Glomerular visceral epithelial cell (primary cell): ENCODE measurements at regions not wholly inside any gene's neighbourhood (a gene's known extent, or its start where the extent isn't known, plus 50 kb on each side); places are given as distances from the start of the nearest gene placed in this dataset.
"Not testable (repeated sequence)": the region's sequence is repeated elsewhere in the genome, so short reads cannot be mapped to it uniquely, and the experiment has no call there.

Experiments
- DNase-seq: peaks from one replicate; pipeline ENCODE4 v3.0.0-alpha.2; 2016; ENCODE audit errors: extremely low spot score

- no peak for DNase-seq
Observed at GRCh38 chr5:98363157-98363556, 410.3 kb upstream of the RGMB start.

- no peak for DNase-seq
Observed at GRCh38 chr5:98364549-98364948, 408.9 kb upstream of the RGMB start.

GRCh38 chr5:98365126-98365525 lies 408.3 kb upstream of the RGMB start:
- DNase-seq: peak; percentile 4

GRCh38 chr5:98368141-98368540 lies 405.3 kb upstream of the RGMB start:
- DNase-seq: no peak

- no peak for DNase-seq
Observed at GRCh38 chr5:98372351-98372750, 401.1 kb upstream of the RGMB start.

- DNase-seq: no peak
Observed at GRCh38 chr5:98391921-98392625, 381.4 kb upstream of the RGMB start.

GRCh38 chr5:98393205-98393604 lies 380.3 kb upstream of the RGMB start:
- DNase-seq: not testable (repeated sequence)

- no peak for DNase-seq
Observed at GRCh38 chr5:98397081-98397480, 376.4 kb upstream of the RGMB start.

- no peak for DNase-seq
Observed at GRCh38 chr5:98398465-98398864, 375.0 kb upstream of the RGMB start.

GRCh38 chr5:98401656-98402055 lies 371.8 kb upstream of the RGMB start:
- DNase-seq: no peak

GRCh38 chr5:98402130-98402529 lies 371.3 kb upstream of the RGMB start:
- no peak for DNase-seq

- no peak for DNase-seq
Observed at GRCh38 chr5:98403131-98403530, 370.3 kb upstream of the RGMB start.

GRCh38 chr5:98414938-98415337 lies 358.5 kb upstream of the RGMB start:
- peak; percentile 49 for DNase-seq

GRCh38 chr5:98415663-98416062 lies 357.8 kb upstream of the RGMB start:
- no peak for DNase-seq

GRCh38 chr5:98416541-98416940 lies 356.9 kb upstream of the RGMB start:
- no peak for DNase-seq

GRCh38 chr5:98419825-98420224 lies 353.6 kb upstream of the RGMB start:
- no peak for DNase-seq

GRCh38 chr5:98424681-98425450 lies 348.6 kb upstream of the RGMB start:
- DNase-seq: no peak

- no peak for DNase-seq
Observed at GRCh38 chr5:98425640-98426039, 347.8 kb upstream of the RGMB start.

- DNase-seq: peak; percentile 62
Observed at GRCh38 chr5:98428806-98429205, 344.7 kb upstream of the RGMB start.

GRCh38 chr5:98432378-98432777 lies 341.1 kb upstream of the RGMB start:
- DNase-seq: no peak

- no peak for DNase-seq
Observed at GRCh38 chr5:98433022-98433421, 340.4 kb upstream of the RGMB start.

- DNase-seq: no peak
Observed at GRCh38 chr5:98433673-98434072, 339.8 kb upstream of the RGMB start.

- no peak for DNase-seq
Observed at GRCh38 chr5:98436667-98437066, 336.8 kb upstream of the RGMB start.
